Stimulated activated effector memory CD8-positive, alpha-beta T cell treated with anti-CD3 and anti-CD28 coated beads, Interleukin-12 subunit alpha, Interleukin-12 subunit beta, amount 100 ng/mL, for 72 hours (primary cell): ENCODE measurements at regions not wholly inside any gene's neighbourhood (a gene's known extent, or its start where the extent isn't known, plus 50 kb on each side); places are given as distances from the start of the nearest gene placed in this dataset.
"Not testable (repeated sequence)": the region's sequence is repeated elsewhere in the genome, so short reads cannot be mapped to it uniquely, and the experiment has no call there.

Experiments used
- ATAC-seq: fragments of 150-1000 bp; cut with Tn5 transposase; 2 replicates; pipeline ENCODE4 v1.10.0; 2021
- DNase-seq, 2 donors: peaks; one replicate each; pipeline ENCODE4 v3.0.0; 2021 to 2022; ENCODE audit warnings: low spot score in 2 of 2
- H3K27ac Mint-ChIP-seq: one replicate; pipeline ENCODE4 v1.8.0; 2022; ENCODE audit warnings: mild to moderate bottlenecking, mixed read lengths
- H3K36me3 Mint-ChIP-seq: one replicate; pipeline ENCODE4 v1.8.0; 2022; ENCODE audit warnings: mild to moderate bottlenecking, mixed read lengths
- H3K4me1 Mint-ChIP-seq: one replicate; pipeline ENCODE4 v1.8.0; 2022; ENCODE audit warnings: mixed read lengths
- H3K4me3 Mint-ChIP-seq: one replicate; pipeline ENCODE4 v1.8.0; 2022; ENCODE audit warnings: mild to moderate bottlenecking, mixed read lengths
- H3K9me3 Mint-ChIP-seq: one replicate; pipeline ENCODE4 v1.8.0; 2022; ENCODE audit warnings: mixed read lengths

GRCh38 chr9:135371535-135371934 lies 108.0 kb upstream of the PPP1R26 start:
- no peak overlapping the region for H3K4me3 Mint-ChIP-seq
- DNase-seq (no peak), ATAC-seq (no peak)
- H3K27ac Mint-ChIP-seq, result no peak overlapping the region
- H3K36me3 Mint-ChIP-seq, result no peaks in the 10 kb centered on the region
- H3K4me1 Mint-ChIP-seq, result no peaks in the 10 kb centered on the region
- no peaks in the 10 kb centered on the region for H3K9me3 Mint-ChIP-seq

GRCh38 chr9:135372036-135372435 lies 107.5 kb upstream of the PPP1R26 start:
- no peaks in the 10 kb centered on the region for H3K9me3 Mint-ChIP-seq
- ATAC-seq (no peak), DNase-seq (no peak)
- H3K4me3 Mint-ChIP-seq, result no peak overlapping the region
- H3K36me3 Mint-ChIP-seq, result no peaks in the 10 kb centered on the region
- H3K27ac Mint-ChIP-seq, result no peak overlapping the region
- no peaks in the 10 kb centered on the region for H3K4me1 Mint-ChIP-seq

GRCh38 chr9:135372501-135373008 lies 107.0 kb upstream of the PPP1R26 start:
- ATAC-seq (no peak), DNase-seq (no peak)
- no peaks in the 10 kb centered on the region for H3K36me3 Mint-ChIP-seq
- H3K4me1 Mint-ChIP-seq, result no peaks in the 10 kb centered on the region
- no peak overlapping the region for H3K4me3 Mint-ChIP-seq
- no peaks in the 10 kb centered on the region for H3K9me3 Mint-ChIP-seq
- H3K27ac Mint-ChIP-seq, result no peak overlapping the region

GRCh38 chr9:135373151-135373685 lies 106.4 kb upstream of the PPP1R26 start:
- Mint-ChIP-seq H3K27ac (no peak overlapping the region), H3K9me3 (no peaks in the 10 kb centered on the region), H3K4me1 (no peaks in the 10 kb centered on the region), H3K4me3 (no peak overlapping the region), H3K36me3 (no peaks in the 10 kb centered on the region)
- ATAC-seq (no peak), DNase-seq (no peak)

- DNase-seq (no peak), ATAC-seq (no peak)
- Mint-ChIP-seq H3K9me3 (no peaks in the 10 kb centered on the region), H3K4me3 (no peak overlapping the region), H3K27ac (no peak overlapping the region), H3K36me3 (no peaks in the 10 kb centered on the region), H3K4me1 (no peaks in the 10 kb centered on the region)
Measured at GRCh38 chr9:135373820-135374219, 105.8 kb upstream of the PPP1R26 start.

GRCh38 chr9:135374591-135374990 lies 105.0 kb upstream of the PPP1R26 start:
- ATAC-seq (no peak), DNase-seq (no peak)
- Mint-ChIP-seq H3K27ac (no peak overlapping the region), H3K36me3 (no peaks in the 10 kb centered on the region), H3K9me3 (no peaks in the 10 kb centered on the region), H3K4me3 (no peak overlapping the region), H3K4me1 (no peaks in the 10 kb centered on the region)

- no peak overlapping the region for H3K4me3 Mint-ChIP-seq
- no peaks in the 10 kb centered on the region for H3K9me3 Mint-ChIP-seq
- no peak for ATAC-seq
- no peaks in the 10 kb centered on the region for H3K36me3 Mint-ChIP-seq
- no peak overlapping the region for H3K27ac Mint-ChIP-seq
- no peak for DNase-seq
- no peaks in the 10 kb centered on the region for H3K4me1 Mint-ChIP-seq
Measured at GRCh38 chr9:135375001-135375400, 104.6 kb upstream of the PPP1R26 start.

- Mint-ChIP-seq H3K36me3 (no peaks in the 10 kb centered on the region), H3K27ac (no peak overlapping the region), H3K4me3 (no peak overlapping the region), H3K4me1 (no peaks in the 10 kb centered on the region), H3K9me3 (no peaks in the 10 kb centered on the region)
- DNase-seq, result no peak
- no peak for ATAC-seq
Measured at GRCh38 chr9:135376511-135377265, 102.9 kb upstream of the PPP1R26 start.

- no peaks in the 10 kb centered on the region for H3K9me3 Mint-ChIP-seq
- H3K4me3 Mint-ChIP-seq, result no peak overlapping the region
- H3K36me3 Mint-ChIP-seq, result no peaks in the 10 kb centered on the region
- ATAC-seq (no peak), DNase-seq (no peak)
- H3K4me1 Mint-ChIP-seq, result no peaks in the 10 kb centered on the region
- no peak overlapping the region for H3K27ac Mint-ChIP-seq
Measured at GRCh38 chr9:135377431-135377830, 102.2 kb upstream of the PPP1R26 start.

GRCh38 chr9:135378751-135379150 lies 100.8 kb upstream of the PPP1R26 start:
- no peaks in the 10 kb centered on the region for H3K36me3 Mint-ChIP-seq
- no peaks in the 10 kb centered on the region for H3K9me3 Mint-ChIP-seq
- H3K27ac Mint-ChIP-seq, result no peak overlapping the region
- no peaks in the 10 kb centered on the region for H3K4me1 Mint-ChIP-seq
- H3K4me3 Mint-ChIP-seq, result no peak overlapping the region
- no peak for ATAC-seq
- no peak for DNase-seq

- Mint-ChIP-seq H3K4me1 (peaks cover 3% of the 10 kb centered on the region), H3K27ac (no peak overlapping the region), H3K36me3 (peaks cover 5% of the 10 kb centered on the region), H3K9me3 (no peaks in the 10 kb centered on the region), H3K4me3 (no peak overlapping the region)
- ATAC-seq, result no peak
- no peak for DNase-seq
Measured at GRCh38 chr9:135379540-135380267, 99.9 kb upstream of the PPP1R26 start.

- DNase-seq, result no peak
- Mint-ChIP-seq H3K36me3 (peaks cover 12% of the 10 kb centered on the region), H3K9me3 (no peaks in the 10 kb centered on the region), H3K27ac (no peak overlapping the region), H3K4me3 (no peak overlapping the region), H3K4me1 (peaks cover 6% of the 10 kb centered on the region)
- no peak for ATAC-seq
Measured at GRCh38 chr9:135380311-135380960, 99.1 kb upstream of the PPP1R26 start.

GRCh38 chr9:135381762-135382310 lies 97.7 kb upstream of the PPP1R26 start:
- no peak overlapping the region for H3K27ac Mint-ChIP-seq
- peaks cover 6% of the 10 kb centered on the region for H3K4me1 Mint-ChIP-seq
- H3K9me3 Mint-ChIP-seq, result no peaks in the 10 kb centered on the region
- H3K4me3 Mint-ChIP-seq, result no peak overlapping the region
- peaks cover 14% of the 10 kb centered on the region for H3K36me3 Mint-ChIP-seq
- DNase-seq (no peak), ATAC-seq (no peak)

- peaks cover 14% of the 10 kb centered on the region for H3K36me3 Mint-ChIP-seq
- ATAC-seq, result no peak
- H3K4me1 Mint-ChIP-seq, result peaks cover 6% of the 10 kb centered on the region
- no peaks in the 10 kb centered on the region for H3K9me3 Mint-ChIP-seq
- H3K27ac Mint-ChIP-seq, result peak overlapping the region; percentile 93
- no peak overlapping the region for H3K4me3 Mint-ChIP-seq
- DNase-seq, result no peak
Measured at GRCh38 chr9:135384226-135384625, 95.4 kb upstream of the PPP1R26 start.

GRCh38 chr9:135384815-135385405 lies 94.7 kb upstream of the PPP1R26 start:
- not testable (repeated sequence) for ATAC-seq, DNase-seq, H3K4me1 Mint-ChIP-seq, H3K9me3 Mint-ChIP-seq, H3K4me3 Mint-ChIP-seq
- Mint-ChIP-seq H3K27ac (peak overlapping the region; percentile 93), H3K36me3 (peaks cover 14% of the 10 kb centered on the region)
